ENCODE measurements at regions not wholly inside any gene's neighbourhood (a gene's known extent, or its start where the extent isn't known, plus 50 kb on each side); places are given as distances from the start of the nearest gene placed in this dataset.
"Not testable (repeated sequence)": the region's sequence is repeated elsewhere in the genome, so short reads cannot be mapped to it uniquely, and the experiment has no call there.

DNA sequence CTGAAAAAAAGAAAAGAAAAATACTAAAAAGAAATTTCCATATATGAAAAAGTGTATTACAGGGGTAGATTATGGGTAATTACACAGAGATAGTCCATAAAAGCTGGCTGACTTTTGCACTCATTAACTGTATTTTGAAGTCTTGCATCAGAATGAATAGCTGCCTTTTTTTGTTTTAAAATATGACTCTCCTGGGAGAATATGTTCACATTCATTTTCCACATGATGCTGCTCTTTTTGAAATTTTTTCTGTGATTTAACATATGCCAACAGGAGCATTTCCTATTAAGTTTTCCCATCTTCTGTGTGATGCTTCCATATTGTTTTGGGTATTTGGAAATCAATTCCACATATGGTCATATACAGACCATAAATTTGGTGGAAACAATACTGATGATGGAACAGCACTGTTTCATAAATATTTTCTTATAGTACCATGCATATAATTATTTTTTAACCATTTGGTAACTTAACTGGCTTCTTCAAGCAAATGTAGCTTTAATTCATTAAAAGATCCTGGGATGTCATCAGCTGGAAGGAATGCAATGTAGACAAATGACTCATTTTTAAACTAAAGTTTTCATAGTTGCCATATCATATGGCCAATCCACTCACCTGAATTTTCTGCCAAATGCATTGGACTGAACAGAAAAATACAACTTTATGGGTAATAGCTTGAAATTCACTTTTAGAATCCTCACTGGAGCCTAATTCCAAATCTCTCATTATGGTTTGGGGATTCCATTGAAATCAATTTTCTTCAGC lies 313.9 kb upstream of the GLI3 start:
- TF ChIP-seq, protein P1, sequence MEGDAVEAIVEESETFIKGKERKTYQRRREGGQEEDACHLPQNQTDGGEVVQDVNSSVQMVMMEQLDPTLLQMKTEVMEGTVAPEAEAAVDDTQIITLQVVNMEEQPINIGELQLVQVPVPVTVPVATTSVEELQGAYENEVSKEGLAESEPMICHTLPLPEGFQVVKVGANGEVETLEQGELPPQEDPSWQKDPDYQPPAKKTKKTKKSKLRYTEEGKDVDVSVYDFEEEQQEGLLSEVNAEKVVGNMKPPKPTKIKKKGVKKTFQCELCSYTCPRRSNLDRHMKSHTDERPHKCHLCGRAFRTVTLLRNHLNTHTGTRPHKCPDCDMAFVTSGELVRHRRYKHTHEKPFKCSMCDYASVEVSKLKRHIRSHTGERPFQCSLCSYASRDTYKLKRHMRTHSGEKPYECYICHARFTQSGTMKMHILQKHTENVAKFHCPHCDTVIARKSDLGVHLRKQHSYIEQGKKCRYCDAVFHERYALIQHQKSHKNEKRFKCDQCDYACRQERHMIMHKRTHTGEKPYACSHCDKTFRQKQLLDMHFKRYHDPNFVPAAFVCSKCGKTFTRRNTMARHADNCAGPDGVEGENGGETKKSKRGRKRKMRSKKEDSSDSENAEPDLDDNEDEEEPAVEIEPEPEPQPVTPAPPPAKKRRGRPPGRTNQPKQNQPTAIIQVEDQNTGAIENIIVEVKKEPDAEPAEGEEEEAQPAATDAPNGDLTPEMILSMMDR (IDR thresholded peaks at IDR 0.05; ENCODE audit: insufficient read depth, low read depth, low read length), result no peak
- H3K4me3 ChIP-seq (ENCODE audit: low read depth, low read length), result no peak overlapping the region
- no peak for DNase-seq (ENCODE audit: low read depth)

DNA sequence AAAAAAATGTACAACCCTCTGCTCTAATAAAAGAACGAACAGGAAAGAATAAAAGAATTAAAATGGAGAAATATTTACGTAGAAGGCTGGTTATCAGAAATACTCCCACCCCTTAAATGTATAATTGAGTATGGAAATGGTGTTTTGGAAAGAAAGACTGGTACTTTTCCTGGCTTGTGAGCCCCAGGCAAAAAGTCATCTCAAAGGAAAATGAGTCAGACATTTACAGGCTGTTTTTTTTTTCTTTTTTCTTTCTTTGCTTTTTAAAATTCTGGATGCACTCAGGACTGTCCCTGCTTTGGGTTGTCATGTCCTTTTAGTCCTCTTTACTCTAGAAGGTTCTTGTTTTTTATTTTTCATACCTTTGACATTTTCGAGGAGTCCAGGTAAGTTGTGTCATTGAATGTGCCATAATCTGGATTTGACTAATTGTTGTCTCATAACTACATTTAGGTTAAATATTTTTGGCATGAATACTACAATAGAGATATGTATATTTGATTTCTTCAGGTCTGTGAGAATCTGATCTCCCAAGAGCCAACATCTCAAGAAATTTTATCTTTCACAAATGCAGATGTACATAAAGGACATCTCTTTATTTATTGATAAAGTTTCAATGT lies 313.0 kb upstream of the GLI3 start:
- TF ChIP-seq, protein P1 (IDR thresholded peaks at IDR 0.05; ENCODE audit: insufficient read depth, low read depth, low read length), result no peak
- DNase-seq (ENCODE audit: low read depth), result no peak
- no peak overlapping the region for H3K4me3 ChIP-seq (ENCODE audit: low read depth, low read length)

- DNase-seq (ENCODE audit: low read depth), result no peak
- TF ChIP-seq, protein P1 (IDR thresholded peaks at IDR 0.05; ENCODE audit: insufficient read depth, low read depth, low read length), result no peak
- H3K4me3 ChIP-seq (ENCODE audit: low read depth, low read length), result no peak overlapping the region
Observed at GRCh38 chr7:42548816-42549611, 312.0 kb upstream of the GLI3 start.

DNA sequence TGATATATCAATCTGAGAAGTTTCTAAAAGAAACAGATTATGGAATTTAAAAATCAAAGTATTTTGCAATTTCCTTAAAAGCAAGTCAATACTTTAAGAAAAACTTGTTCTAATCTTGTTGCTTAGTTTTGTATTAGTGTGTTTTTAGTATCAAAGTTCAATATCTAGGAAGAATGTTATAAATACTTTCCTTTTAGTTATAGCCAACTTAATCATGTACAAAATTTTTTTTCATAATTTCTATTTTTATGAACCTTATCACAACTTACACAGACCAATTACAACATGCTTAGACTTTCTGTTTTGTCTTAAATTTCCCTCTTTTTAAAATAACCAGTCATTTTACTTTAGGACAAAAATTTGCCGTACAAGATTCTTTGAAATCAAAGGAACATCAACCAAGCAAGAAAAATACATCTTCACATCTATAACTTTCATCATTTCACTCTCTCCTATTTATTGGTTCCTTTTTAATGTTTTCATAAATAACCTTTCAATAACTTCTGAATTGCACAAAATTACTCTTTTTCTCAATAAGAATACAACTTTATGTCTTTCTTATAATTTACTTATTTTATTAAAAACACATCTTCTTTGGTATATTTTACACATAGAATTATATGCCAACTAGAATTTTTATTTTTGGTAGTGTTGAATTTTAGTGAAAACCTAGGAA lies 308.2 kb upstream of the GLI3 start:
- no peak for DNase-seq (ENCODE audit: low read depth)
- TF ChIP-seq, protein P1 (IDR thresholded peaks at IDR 0.05; ENCODE audit: insufficient read depth, low read depth, low read length), result no peak

DNA sequence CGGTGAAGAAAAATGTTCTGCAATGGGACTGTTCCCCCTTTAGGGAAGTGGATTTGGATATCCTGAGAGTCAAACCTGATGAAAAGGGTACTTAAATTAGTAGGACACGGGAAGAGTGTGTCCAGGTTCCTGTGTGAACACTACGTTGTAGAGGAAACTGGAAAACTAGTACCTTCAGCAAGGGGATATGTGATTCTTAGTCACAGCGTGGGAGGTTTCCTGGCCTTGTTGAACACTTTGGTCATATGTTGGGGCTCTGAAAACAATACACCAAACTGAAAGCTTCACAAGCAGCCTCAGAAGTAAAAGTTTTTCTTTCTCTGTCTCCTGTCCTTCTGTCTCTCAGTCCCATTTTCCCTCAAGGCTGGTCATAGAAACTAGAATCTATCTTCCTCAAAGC lies 306.9 kb upstream of the GLI3 start:
- TF ChIP-seq, protein P1 (IDR thresholded peaks at IDR 0.05; ENCODE audit: insufficient read depth, low read depth, low read length), result no peak
- H3K4me3 ChIP-seq (ENCODE audit: low read depth, low read length), result no peak overlapping the region
- DNase-seq (ENCODE audit: low read depth), result peak; percentile 20

More for the DNA sequence above, 308.2 kb upstream of the GLI3 start:
- H3K4me3 ChIP-seq (ENCODE audit: low read depth, low read length), result no peak overlapping the region

DNA sequence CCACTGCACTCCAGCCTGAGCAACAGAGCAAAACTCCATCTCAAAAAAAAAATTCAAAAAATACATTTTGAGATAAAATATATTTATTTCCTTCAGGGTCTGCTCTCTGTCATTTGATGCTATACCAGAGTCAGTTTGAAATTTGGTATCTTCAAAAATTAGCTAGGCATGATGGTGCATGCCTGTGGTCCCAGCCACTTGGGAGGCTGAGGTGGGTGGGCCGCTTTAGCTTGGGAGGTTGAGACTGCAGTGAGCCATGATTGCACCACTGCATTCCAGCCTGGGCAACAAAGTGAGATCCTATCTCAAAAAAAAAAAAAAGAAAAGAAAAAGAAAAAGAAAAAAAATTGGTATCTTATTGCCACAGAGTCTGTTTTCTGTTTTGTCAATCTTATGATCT lies 305.4 kb upstream of the GLI3 start:
- not testable (repeated sequence) for H3K4me3 ChIP-seq (ENCODE audit: low read depth, low read length); DNase-seq (ENCODE audit: low read depth)

All from fibroblast of villous mesenchyme (primary cell).